Spleen (tissue), 11 donors: ENCODE measurements at regions not wholly inside any gene's neighbourhood (a gene's known extent, or its start where the extent isn't known, plus 50 kb on each side); places are given as distances from the start of the nearest gene placed in this dataset.

Source experiments
- DNase-seq: peaks from one replicate; pipeline ENCODE4 v3.0.0-alpha.2; 2020
- H3K27ac ChIP-seq, 8 donors: fragments of 200-600 bp; sonication (generic) in 7 of 8; 1 replicate in 4 of 8; 2 replicates in 4 of 8; pipeline versions ENCODE4 v1.5.0 to v1.8.0; 2016 to 2021; ENCODE audit warnings: inconsistent platforms in 4 of 8, mild to moderate bottlenecking in 4 of 8, moderate library complexity in 1 of 8
- H3K27me3 ChIP-seq, 7 donors: fragments of 200-600 bp; sonication (generic) in 6 of 7; replicated peaks in 1 of 7; 1 replicate in 4 of 7; 2 replicates in 3 of 7; pipeline versions ENCODE4 v1.5.0 to v1.8.0; 2016 to 2021; ENCODE audit warnings: inconsistent platforms in 3 of 7, mild to moderate bottlenecking in 1 of 7
- H3K36me3 ChIP-seq, 6 donors: fragments of 200-600 bp; sonication (generic) in 5 of 6; 1 replicate in 4 of 6; 2 replicates in 2 of 6; pipeline versions ENCODE4 v1.5.0 to v1.8.0; 2016 to 2021; ENCODE audit warnings: inconsistent platforms in 2 of 6
- H3K4me1 ChIP-seq, 6 donors: fragments of 200-600 bp; sonication (generic) in 5 of 6; 1 replicate in 3 of 6; 2 replicates in 3 of 6; pipeline versions ENCODE4 v1.5.0 to v1.8.0; 2016 to 2021; ENCODE audit warnings: inconsistent platforms in 3 of 6
- H3K4me3 ChIP-seq, 8 donors: fragments of 200-600 bp; sonication (generic) in 7 of 8; 1 replicate in 4 of 8; 2 replicates in 4 of 8; pipeline versions ENCODE4 v1.5.0 to v1.8.0; 2016 to 2021; ENCODE audit warnings: inconsistent platforms in 4 of 8, mild to moderate bottlenecking in 4 of 8, moderate library complexity in 2 of 8
- H3K9me3 ChIP-seq, 8 donors: fragments of 200-600 bp; sonication (generic) in 7 of 8; 1 replicate in 4 of 8; 2 replicates in 4 of 8; pipeline versions ENCODE4 v1.5.0 to v1.8.0; 2016 to 2021; ENCODE audit warnings: inconsistent platforms in 4 of 8
- CTCF ChIP-seq, 11 experiments: fragments of 200-600 bp in 7 of 11; fragments of 450-650 bp in 4 of 11; sonication (generic) in 4 of 11; IDR thresholded peaks in 8 of 11; conservative IDR thresholded peaks in 3 of 11; 1 replicate in 7 of 11; 2 replicates in 4 of 11; pipeline versions ENCODE4 v1.4.0 to v1.8.0; 2016 to 2021; ENCODE audit warnings: antibody characterized with exemption in 11 of 11, inconsistent platforms in 4 of 11, mild to moderate bottlenecking in 1 of 11
- POLR2A ChIP-seq, 3 donors: fragments of 450-650 bp; IDR thresholded peaks; one replicate each; pipeline ENCODE4 v1.5.1; 2017; ENCODE audit warnings: antibody characterized with exemption in 3 of 3, mild to moderate bottlenecking in 1 of 3
- POLR2AphosphoS5 ChIP-seq, 3 donors: sonication (generic); formaldehyde crosslinking; IDR thresholded peaks; one replicate each; pipeline ENCODE4 v1.5.1; 2017; ENCODE audit warnings: antibody characterized with exemption in 3 of 3
- WGBS, 5 donors: extraction: QIAGEN DNeasy Blood & Tissue Kit in 3 of 5; methylation state at CpG; one replicate each; pipeline versions ENCODE4 v1.1.5 to v1.1.7; 2013 to 2018; 5-methylcytosine and 5-hydroxymethylcytosine counted together
- intact Hi-C: fragments of 100-400 bp; cut with DNase I; formaldehyde crosslinking; loops from one replicate; pipeline ENCODE4 v1.15.0; 2023; ENCODE audit warnings: low total_unique reads
- donor health status: healthy with polysubstance abuse.
- donor health status: DM: no; HTN: no; CAD: no; lungs with moderate emphysema.
- donor health status: DM: no; HTN: no; CAD: no.
- donor health status: Bipolar disorder and iron deficiency.
- donor health status: healthy.
- donor health status: DM: no; HTN: no; CAD: no.
- donor health status: DM: yes; HTN: yes; CAD: no.

GRCh38 chr17:33513769-33514168, 220.7 kb upstream of the ASIC2 start:
- no peaks in the 10 kb centered on the region for H3K4me1 ChIP-seq
- TF ChIP-seq CTCF (IDR thresholded peaks at IDR 0.05 in 8 of 11, conservative IDR thresholded peaks at IDR 0.05 in 3 of 11): no peak
- H3K9me3 ChIP-seq: peaks cover 0 to 5% (median 0%) of the 10 kb centered on the region in 8 donors
- H3K27ac ChIP-seq: no peak overlapping the region
- no peak for DNase-seq
- intact Hi-C loops: no loop called here
- H3K27me3 ChIP-seq: peaks cover 0 to 19% (median 0%) of the 10 kb centered on the region in 7 donors
- no peak overlapping the region for H3K4me3 ChIP-seq
- 73 to 89% (median 82%) methylated on average over 2 to 5 of the region's 5 CpGs for WGBS, 5 donors
- H3K36me3 ChIP-seq: no peaks in the 10 kb centered on the region

GRCh38 chr17:33514369-33514768, 221.3 kb upstream of the ASIC2 start:
- no peak overlapping the region for H3K27ac ChIP-seq
- 84 to 91% (median 86%) methylated on average over 6 of the region's 6 CpGs for WGBS, 5 donors
- no peaks in the 10 kb centered on the region for H3K4me1 ChIP-seq
- no peak for DNase-seq
- H3K27me3 ChIP-seq: peaks cover 0 to 14% (median 0%) of the 10 kb centered on the region in 7 donors
- no peak overlapping the region for H3K4me3 ChIP-seq
- H3K36me3 ChIP-seq: no peaks in the 10 kb centered on the region
- H3K9me3 ChIP-seq: peaks cover 0 to 5% (median 0%) of the 10 kb centered on the region in 8 donors
- TF ChIP-seq CTCF (IDR thresholded peaks at IDR 0.05 in 8 of 11, conservative IDR thresholded peaks at IDR 0.05 in 3 of 11) (no peak), POLR2A (IDR thresholded peaks at IDR 0.05) (no peak), POLR2AphosphoS5 (IDR thresholded peaks at IDR 0.05) (no peak)
- intact Hi-C loops: no loop called here

- intact Hi-C loops: no loop called here
- TF ChIP-seq POLR2AphosphoS5 (IDR thresholded peaks at IDR 0.05) (no peak), CTCF (IDR thresholded peaks at IDR 0.05 in 8 of 11, conservative IDR thresholded peaks at IDR 0.05 in 3 of 11) (no peak), POLR2A (IDR thresholded peaks at IDR 0.05) (no peak)
- no peak for DNase-seq
- Histone ChIP-seq H3K9me3 (peaks cover 0 to 5% (median 0%) of the 10 kb centered on the region in 8 donors), H3K36me3 (no peaks in the 10 kb centered on the region), H3K4me1 (no peaks in the 10 kb centered on the region), H3K27me3 (peaks cover 0 to 15% (median 0%) of the 10 kb centered on the region in 7 donors), H3K27ac (no peak overlapping the region), H3K4me3 (no peak overlapping the region)
- WGBS, 5 donors: 75 to 82% (median 79%) methylated on average over 7 of the region's 7 CpGs
Observed at GRCh38 chr17:33515974-33516373, 222.9 kb upstream of the ASIC2 start.

- Histone ChIP-seq H3K4me1 (no peaks in the 10 kb centered on the region), H3K9me3 (peaks cover 0 to 5% (median 0%) of the 10 kb centered on the region in 8 donors), H3K36me3 (no peaks in the 10 kb centered on the region), H3K4me3 (no peak overlapping the region), H3K27ac (no peak overlapping the region), H3K27me3 (peaks cover 0 to 16% (median 0%) of the 10 kb centered on the region in 7 donors)
- intact Hi-C loops: no loop called here
- 76 to 87% (median 81%) methylated on average over 5 of the region's 5 CpGs for WGBS, 5 donors
- DNase-seq: no peak
- TF ChIP-seq POLR2AphosphoS5 (IDR thresholded peaks at IDR 0.05): no peak
- no peak for TF ChIP-seq CTCF (IDR thresholded peaks at IDR 0.05 in 8 of 11, conservative IDR thresholded peaks at IDR 0.05 in 3 of 11)
- no peak for TF ChIP-seq POLR2A (IDR thresholded peaks at IDR 0.05)
Observed at GRCh38 chr17:33516645-33517044, 223.6 kb upstream of the ASIC2 start.
